ENCODE measurements at regions not wholly inside any gene's neighbourhood (a gene's known extent, or its start where the extent isn't known, plus 50 kb on each side); places are given as distances from the start of the nearest gene placed in this dataset.

GRCh38 chr7:157061979-157062378 lies 51.5 kb upstream of the MNX1 start:
- TF ChIP-seq, protein P1, sequence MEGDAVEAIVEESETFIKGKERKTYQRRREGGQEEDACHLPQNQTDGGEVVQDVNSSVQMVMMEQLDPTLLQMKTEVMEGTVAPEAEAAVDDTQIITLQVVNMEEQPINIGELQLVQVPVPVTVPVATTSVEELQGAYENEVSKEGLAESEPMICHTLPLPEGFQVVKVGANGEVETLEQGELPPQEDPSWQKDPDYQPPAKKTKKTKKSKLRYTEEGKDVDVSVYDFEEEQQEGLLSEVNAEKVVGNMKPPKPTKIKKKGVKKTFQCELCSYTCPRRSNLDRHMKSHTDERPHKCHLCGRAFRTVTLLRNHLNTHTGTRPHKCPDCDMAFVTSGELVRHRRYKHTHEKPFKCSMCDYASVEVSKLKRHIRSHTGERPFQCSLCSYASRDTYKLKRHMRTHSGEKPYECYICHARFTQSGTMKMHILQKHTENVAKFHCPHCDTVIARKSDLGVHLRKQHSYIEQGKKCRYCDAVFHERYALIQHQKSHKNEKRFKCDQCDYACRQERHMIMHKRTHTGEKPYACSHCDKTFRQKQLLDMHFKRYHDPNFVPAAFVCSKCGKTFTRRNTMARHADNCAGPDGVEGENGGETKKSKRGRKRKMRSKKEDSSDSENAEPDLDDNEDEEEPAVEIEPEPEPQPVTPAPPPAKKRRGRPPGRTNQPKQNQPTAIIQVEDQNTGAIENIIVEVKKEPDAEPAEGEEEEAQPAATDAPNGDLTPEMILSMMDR (conservative IDR thresholded peaks at IDR 0.05) = no peak
- TF ChIP-seq EZH2 (IDR thresholded peaks at IDR 0.05; ENCODE audit: low read depth) = no peak

All from PC-9 (cell line).